Gastrocnemius medialis (tissue), 4 donors: ENCODE measurements at regions not wholly inside any gene's neighbourhood (a gene's known extent, or its start where the extent isn't known, plus 50 kb on each side); places are given as distances from the start of the nearest gene placed in this dataset.

Experiments used
- POLR2A ChIP-seq, 2 donors: fragments of 450-650 bp; IDR thresholded peaks; one replicate each; pipeline ENCODE4 v1.6.1; 2017; ENCODE audit warnings: antibody characterized with exemption in 2 of 2, mild to moderate bottlenecking in 2 of 2, moderate library complexity in 2 of 2
- TF ChIP-seq, protein P1 (sequence below), 5 experiments: fragments of 450-650 bp in 3 of 5; fragments of 200-600 bp in 2 of 5; sonication (generic) in 2 of 5; IDR thresholded peaks in 4 of 5; conservative IDR thresholded peaks in 1 of 5; 1 replicate in 4 of 5; 2 replicates in 1 of 5; pipeline ENCODE4 v1.5.1; 2016 to 2019; ENCODE audit warnings: antibody characterized with exemption in 5 of 5, mild to moderate bottlenecking in 3 of 5, moderate library complexity in 3 of 5

DNA sequence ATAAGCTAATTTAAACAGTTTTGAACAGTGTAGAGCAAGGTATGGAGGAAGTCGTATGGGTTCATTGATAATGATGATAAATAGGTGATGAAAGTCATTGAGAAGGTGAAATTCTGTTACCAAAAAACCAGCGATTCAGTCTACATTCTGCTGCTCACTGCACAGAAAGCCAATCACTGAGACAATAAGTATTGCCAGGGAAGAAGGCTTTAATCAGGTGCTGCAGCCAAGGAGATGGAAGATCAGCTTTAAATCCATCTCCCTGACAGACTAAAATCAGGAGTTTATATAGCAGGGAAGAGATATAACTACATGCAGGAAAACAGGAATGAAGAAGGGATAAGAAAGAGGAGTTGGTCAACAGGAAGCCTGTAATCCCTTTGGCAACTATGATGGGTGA, 361.3 kb upstream of the C1orf174 start:
- TF ChIP-seq, protein P1, sequence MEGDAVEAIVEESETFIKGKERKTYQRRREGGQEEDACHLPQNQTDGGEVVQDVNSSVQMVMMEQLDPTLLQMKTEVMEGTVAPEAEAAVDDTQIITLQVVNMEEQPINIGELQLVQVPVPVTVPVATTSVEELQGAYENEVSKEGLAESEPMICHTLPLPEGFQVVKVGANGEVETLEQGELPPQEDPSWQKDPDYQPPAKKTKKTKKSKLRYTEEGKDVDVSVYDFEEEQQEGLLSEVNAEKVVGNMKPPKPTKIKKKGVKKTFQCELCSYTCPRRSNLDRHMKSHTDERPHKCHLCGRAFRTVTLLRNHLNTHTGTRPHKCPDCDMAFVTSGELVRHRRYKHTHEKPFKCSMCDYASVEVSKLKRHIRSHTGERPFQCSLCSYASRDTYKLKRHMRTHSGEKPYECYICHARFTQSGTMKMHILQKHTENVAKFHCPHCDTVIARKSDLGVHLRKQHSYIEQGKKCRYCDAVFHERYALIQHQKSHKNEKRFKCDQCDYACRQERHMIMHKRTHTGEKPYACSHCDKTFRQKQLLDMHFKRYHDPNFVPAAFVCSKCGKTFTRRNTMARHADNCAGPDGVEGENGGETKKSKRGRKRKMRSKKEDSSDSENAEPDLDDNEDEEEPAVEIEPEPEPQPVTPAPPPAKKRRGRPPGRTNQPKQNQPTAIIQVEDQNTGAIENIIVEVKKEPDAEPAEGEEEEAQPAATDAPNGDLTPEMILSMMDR (IDR thresholded peaks at IDR 0.05 in 4 of 5, conservative IDR thresholded peaks at IDR 0.05 in 1 of 5), result no peak
- no peak for TF ChIP-seq POLR2A (IDR thresholded peaks at IDR 0.05)
